Smooth muscle cell (in vitro differentiated cells): ENCODE measurements at regions not wholly inside any gene's neighbourhood (a gene's known extent, or its start where the extent isn't known, plus 50 kb on each side); places are given as distances from the start of the nearest gene placed in this dataset.

Experiments
- DNase-seq: peaks from one replicate; lab custom pipeline; 2025; ENCODE audit not compliant: unreplicated experiment; lab: John Stamatoyannopoulos, UW
- H2AFZ ChIP-seq: fragments of 200-600 bp; sonication (generic); 2 replicates; pipeline ENCODE4 v1.6.0; 2016; ENCODE audit warnings: antibody characterized with exemption, low read depth, mild to moderate bottlenecking
- H3F3A ChIP-seq: fragments of 200-600 bp; sonication (generic); 2 replicates; pipeline ENCODE4 v1.6.0; 2017; ENCODE audit warnings: antibody characterized with exemption, low read depth
- H3K27ac ChIP-seq: fragments of 200-600 bp; sonication (generic); 2 replicates; pipeline ENCODE4 v1.5.1; 2016; ENCODE audit warnings: low read depth, mild to moderate bottlenecking
- H3K27me3 ChIP-seq: fragments of 200-600 bp; sonication (generic); 2 replicates; pipeline ENCODE4 v1.6.1; 2016; ENCODE audit warnings: low read depth, mild to moderate bottlenecking
- H3K36me3 ChIP-seq: fragments of 200-600 bp; sonication (generic); 2 replicates; pipeline ENCODE4 v1.5.1; 2016; ENCODE audit warnings: low read depth
- H3K4me1 ChIP-seq: fragments of 200-600 bp; sonication (generic); 2 replicates; pipeline ENCODE4 v1.5.1; 2016; ENCODE audit warnings: low read depth
- H3K4me2 ChIP-seq: fragments of 200-600 bp; sonication (generic); 2 replicates; pipeline ENCODE4 v1.6.0; 2016; ENCODE audit warnings: mild to moderate bottlenecking
- H3K4me3 ChIP-seq: fragments of 200-600 bp; sonication (generic); 2 replicates; pipeline ENCODE4 v1.5.1; 2016; ENCODE audit warnings: mild to moderate bottlenecking
- H3K79me2 ChIP-seq: fragments of 200-600 bp; sonication (generic); 2 replicates; pipeline ENCODE4 v1.6.0; 2016; ENCODE audit warnings: low read depth, mild to moderate bottlenecking
- H3K9ac ChIP-seq: fragments of 200-600 bp; sonication (generic); 2 replicates; pipeline ENCODE4 v1.6.0; 2016; ENCODE audit warnings: low read depth
- H3K9me3 ChIP-seq: fragments of 200-600 bp; sonication (generic); replicated peaks from 2 replicates; pipeline ENCODE4 v1.5.1; 2016; ENCODE audit warnings: low read depth
- H4K20me1 ChIP-seq: fragments of 200-600 bp; sonication (generic); 2 replicates; pipeline ENCODE4 v1.6.0; 2016; ENCODE audit warnings: low read depth
- WGBS: methylation state at CpG from one replicate; pipeline ENCODE4 v1.1.7; 2016; ENCODE audit warnings: low lambda C conversion rate; 5-methylcytosine and 5-hydroxymethylcytosine counted together
- TF ChIP-seq, protein P1 (sequence below): fragments of 200-600 bp; sonication (generic); IDR thresholded peaks from 2 replicates; pipeline ENCODE4 v1.5.1; 2017; ENCODE audit warnings: borderline replicate concordance, mild to moderate bottlenecking, antibody characterized with exemption; ENCODE audit not compliant: insufficient read depth, poor library complexity, severe bottlenecking

DNA sequence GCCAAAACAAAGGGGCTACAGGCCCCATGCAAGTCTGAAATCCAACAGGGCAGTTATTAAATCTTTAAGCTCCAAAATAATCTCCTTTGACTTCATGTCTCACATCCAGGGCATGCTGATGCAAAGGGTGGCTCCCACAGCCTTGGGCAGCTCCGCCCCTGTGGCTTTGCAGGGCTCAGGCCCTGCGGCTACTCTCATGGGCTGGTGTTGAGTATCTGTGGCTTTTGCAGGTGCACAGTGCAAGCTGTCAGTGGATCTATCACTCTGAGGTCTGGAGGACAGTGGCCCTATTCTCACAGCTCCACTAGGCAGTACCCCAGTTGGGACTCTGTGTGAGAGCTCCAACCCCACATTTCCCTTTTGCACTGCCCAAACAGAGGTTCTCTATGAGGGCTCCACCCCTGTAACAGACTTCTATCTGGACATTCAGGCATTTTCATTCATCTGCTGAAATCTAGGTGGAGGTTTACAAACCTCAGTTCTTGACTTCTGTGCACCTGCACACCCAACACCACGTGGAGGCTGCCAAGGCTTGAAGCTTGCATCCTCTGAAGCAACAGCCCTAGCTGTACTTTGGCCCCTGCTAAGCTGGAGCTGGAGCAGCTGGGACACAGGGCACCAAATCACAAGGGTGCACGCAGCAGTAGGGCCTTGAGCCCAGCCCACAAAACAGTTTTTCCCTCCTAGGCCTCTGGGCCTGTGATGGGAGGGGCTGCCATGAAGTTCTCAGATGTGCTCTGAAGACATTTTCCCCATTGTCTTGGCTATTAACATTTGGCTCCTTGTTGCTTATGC, 154.8 kb upstream of the PDE5A start:
- Histone ChIP-seq H3K4me2 (no peak overlapping the region), H3F3A (no peaks in the 10 kb centered on the region), H3K9me3 (no peaks in the 10 kb centered on the region), H2AFZ (no peak overlapping the region), H3K27ac (no peak overlapping the region), H3K27me3 (no peaks in the 10 kb centered on the region), H3K36me3 (no peaks in the 10 kb centered on the region), H3K4me1 (no peaks in the 10 kb centered on the region), H3K9ac (no peak overlapping the region), H3K79me2 (no peaks in the 10 kb centered on the region), H4K20me1 (no peaks in the 10 kb centered on the region), H3K4me3 (no peak overlapping the region)
- DNase-seq = no peak
- 88% methylated on average over 4 of the region's 4 CpGs for WGBS
- TF ChIP-seq, protein P1, sequence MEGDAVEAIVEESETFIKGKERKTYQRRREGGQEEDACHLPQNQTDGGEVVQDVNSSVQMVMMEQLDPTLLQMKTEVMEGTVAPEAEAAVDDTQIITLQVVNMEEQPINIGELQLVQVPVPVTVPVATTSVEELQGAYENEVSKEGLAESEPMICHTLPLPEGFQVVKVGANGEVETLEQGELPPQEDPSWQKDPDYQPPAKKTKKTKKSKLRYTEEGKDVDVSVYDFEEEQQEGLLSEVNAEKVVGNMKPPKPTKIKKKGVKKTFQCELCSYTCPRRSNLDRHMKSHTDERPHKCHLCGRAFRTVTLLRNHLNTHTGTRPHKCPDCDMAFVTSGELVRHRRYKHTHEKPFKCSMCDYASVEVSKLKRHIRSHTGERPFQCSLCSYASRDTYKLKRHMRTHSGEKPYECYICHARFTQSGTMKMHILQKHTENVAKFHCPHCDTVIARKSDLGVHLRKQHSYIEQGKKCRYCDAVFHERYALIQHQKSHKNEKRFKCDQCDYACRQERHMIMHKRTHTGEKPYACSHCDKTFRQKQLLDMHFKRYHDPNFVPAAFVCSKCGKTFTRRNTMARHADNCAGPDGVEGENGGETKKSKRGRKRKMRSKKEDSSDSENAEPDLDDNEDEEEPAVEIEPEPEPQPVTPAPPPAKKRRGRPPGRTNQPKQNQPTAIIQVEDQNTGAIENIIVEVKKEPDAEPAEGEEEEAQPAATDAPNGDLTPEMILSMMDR = no peak

GRCh38 chr4:119781044-119781443, 152.4 kb upstream of the PDE5A start:
- H3F3A ChIP-seq = no peaks in the 10 kb centered on the region
- no peak for DNase-seq
- H2AFZ ChIP-seq = no peak overlapping the region
- H3K9ac ChIP-seq = no peak overlapping the region
- H3K79me2 ChIP-seq = no peaks in the 10 kb centered on the region
- H3K27me3 ChIP-seq = no peaks in the 10 kb centered on the region
- no peaks in the 10 kb centered on the region for H3K36me3 ChIP-seq
- no peak overlapping the region for H3K27ac ChIP-seq
- H3K4me3 ChIP-seq = no peak overlapping the region
- H3K9me3 ChIP-seq = no peaks in the 10 kb centered on the region
- H3K4me1 ChIP-seq = no peaks in the 10 kb centered on the region
- H3K4me2 ChIP-seq = no peak overlapping the region
- TF ChIP-seq, protein P1 = no peak
- no peaks in the 10 kb centered on the region for H4K20me1 ChIP-seq

- H3K4me1 ChIP-seq = no peaks in the 10 kb centered on the region
- TF ChIP-seq, protein P1 = no peak
- no peaks in the 10 kb centered on the region for H3K27me3 ChIP-seq
- no peak for DNase-seq
- no peak overlapping the region for H2AFZ ChIP-seq
- no peaks in the 10 kb centered on the region for H3F3A ChIP-seq
- H3K79me2 ChIP-seq = no peaks in the 10 kb centered on the region
- WGBS = 56% methylated on average over 2 of the region's 2 CpGs
- no peak overlapping the region for H3K4me2 ChIP-seq
- H3K9ac ChIP-seq = no peak overlapping the region
- H4K20me1 ChIP-seq = no peaks in the 10 kb centered on the region
- no peak overlapping the region for H3K4me3 ChIP-seq
- H3K36me3 ChIP-seq = no peaks in the 10 kb centered on the region
- H3K9me3 ChIP-seq = no peaks in the 10 kb centered on the region
- H3K27ac ChIP-seq = no peak overlapping the region
Observed at GRCh38 chr4:119774840-119775239, 146.2 kb upstream of the PDE5A start.

- Histone ChIP-seq H3K9ac (no peak overlapping the region), H3K27ac (no peak overlapping the region), H3K79me2 (no peaks in the 10 kb centered on the region), H3K4me1 (no peaks in the 10 kb centered on the region), H3K9me3 (no peaks in the 10 kb centered on the region), H3F3A (no peaks in the 10 kb centered on the region), H3K4me2 (no peak overlapping the region), H4K20me1 (no peaks in the 10 kb centered on the region), H3K4me3 (no peak overlapping the region), H3K36me3 (no peaks in the 10 kb centered on the region), H2AFZ (no peak overlapping the region), H3K27me3 (no peaks in the 10 kb centered on the region)
- WGBS = 75% methylated on average over 1 of the region's 1 CpG
- no peak for DNase-seq
- TF ChIP-seq, protein P1 = no peak
Observed at GRCh38 chr4:119765951-119766350, 137.3 kb upstream of the PDE5A start.
